ENCODE measurements at regions not wholly inside any gene's neighbourhood (a gene's known extent, or its start where the extent isn't known, plus 50 kb on each side); places are given as distances from the start of the nearest gene placed in this dataset.

- no peaks in the 10 kb centered on the region for H3K27me3 ChIP-seq (ENCODE audit: control insufficient read depth in 1 of 2, insufficient read depth in 2 of 2, low read length in 2 of 2)
- peaks cover 21% of the 10 kb centered on the region for H3K4me1 ChIP-seq (ENCODE audit: insufficient read depth, low read length)
- H3K27ac ChIP-seq (ENCODE audit: low read depth, low read length), result no peak overlapping the region
- H3K9me3 ChIP-seq (ENCODE audit: low read length), result no peaks in the 10 kb centered on the region
- H3K4me3 ChIP-seq (ENCODE audit: low read depth in 1 of 2, low read length in 2 of 2), result no peak overlapping the region
- H3K36me3 ChIP-seq (ENCODE audit: insufficient read depth, low read length), result no peaks in the 10 kb centered on the region
- no peak overlapping the region for H3K9ac ChIP-seq (ENCODE audit: low read length)
Observed at GRCh38 chr15:66849746-66850077, 147.7 kb downstream of the SMAD6 start.

- H3K9ac ChIP-seq (ENCODE audit: low read length), result no peak overlapping the region
- no peaks in the 10 kb centered on the region for H3K36me3 ChIP-seq (ENCODE audit: insufficient read depth, low read length)
- peak overlapping the region; percentile 61 for H3K27ac ChIP-seq (ENCODE audit: low read depth, low read length)
- no peaks in the 10 kb centered on the region for H3K27me3 ChIP-seq (ENCODE audit: control insufficient read depth in 1 of 2, insufficient read depth in 2 of 2, low read length in 2 of 2)
- H3K4me3 ChIP-seq (ENCODE audit: low read depth in 1 of 2, low read length in 2 of 2), result no peak overlapping the region
- H3K4me1 ChIP-seq (ENCODE audit: insufficient read depth, low read length), result peaks cover 21% of the 10 kb centered on the region
- H3K9me3 ChIP-seq (ENCODE audit: low read length), result no peaks in the 10 kb centered on the region
Observed at GRCh38 chr15:66850078-66850991, 148.3 kb downstream of the SMAD6 start.

- Histone ChIP-seq H3K4me1 (ENCODE audit: insufficient read depth, low read length) (peaks cover 17% of the 10 kb centered on the region), H3K9ac (ENCODE audit: low read length) (no peak overlapping the region), H3K27ac (ENCODE audit: low read depth, low read length) (peak overlapping the region; percentile 61), H3K4me3 (ENCODE audit: low read depth in 1 of 2, low read length in 2 of 2) (no peak overlapping the region), H3K27me3 (ENCODE audit: control insufficient read depth in 1 of 2, insufficient read depth in 2 of 2, low read length in 2 of 2) (no peaks in the 10 kb centered on the region), H3K36me3 (ENCODE audit: insufficient read depth, low read length) (no peaks in the 10 kb centered on the region), H3K9me3 (ENCODE audit: low read length) (no peaks in the 10 kb centered on the region)
Observed at GRCh38 chr15:66850996-66851310, 148.9 kb downstream of the SMAD6 start.

GRCh38 chr15:66851311-66852063 is 149.5 kb downstream of the SMAD6 start:
- Histone ChIP-seq H3K36me3 (ENCODE audit: insufficient read depth, low read length) (no peaks in the 10 kb centered on the region), H3K27me3 (ENCODE audit: control insufficient read depth in 1 of 2, insufficient read depth in 2 of 2, low read length in 2 of 2) (no peaks in the 10 kb centered on the region), H3K27ac (ENCODE audit: low read depth, low read length) (no peak overlapping the region), H3K4me1 (ENCODE audit: insufficient read depth, low read length) (peaks cover 16% of the 10 kb centered on the region), H3K9ac (ENCODE audit: low read length) (no peak overlapping the region), H3K4me3 (ENCODE audit: low read depth in 1 of 2, low read length in 2 of 2) (no peak overlapping the region), H3K9me3 (ENCODE audit: low read length) (no peaks in the 10 kb centered on the region)

- no peaks in the 10 kb centered on the region for H3K36me3 ChIP-seq (ENCODE audit: insufficient read depth, low read length)
- no peak overlapping the region for H3K27ac ChIP-seq (ENCODE audit: low read depth, low read length)
- H3K4me1 ChIP-seq (ENCODE audit: insufficient read depth, low read length), result peaks cover 16% of the 10 kb centered on the region
- H3K9me3 ChIP-seq (ENCODE audit: low read length), result no peaks in the 10 kb centered on the region
- no peak overlapping the region for H3K9ac ChIP-seq (ENCODE audit: low read length)
- no peak overlapping the region for H3K4me3 ChIP-seq (ENCODE audit: low read depth in 1 of 2, low read length in 2 of 2)
- H3K27me3 ChIP-seq (ENCODE audit: control insufficient read depth in 1 of 2, insufficient read depth in 2 of 2, low read length in 2 of 2), result no peaks in the 10 kb centered on the region
Observed at GRCh38 chr15:66852064-66852905, 150.2 kb downstream of the SMAD6 start.

GRCh38 chr15:66854012-66854965 is 152.3 kb downstream of the SMAD6 start:
- H3K27me3 ChIP-seq (ENCODE audit: control insufficient read depth in 1 of 2, insufficient read depth in 2 of 2, low read length in 2 of 2), result no peaks in the 10 kb centered on the region
- peaks cover 16% of the 10 kb centered on the region for H3K4me1 ChIP-seq (ENCODE audit: insufficient read depth, low read length)
- H3K36me3 ChIP-seq (ENCODE audit: insufficient read depth, low read length), result no peaks in the 10 kb centered on the region
- H3K9ac ChIP-seq (ENCODE audit: low read length), result no peak overlapping the region
- no peak overlapping the region for H3K4me3 ChIP-seq (ENCODE audit: low read depth in 1 of 2, low read length in 2 of 2)
- no peak overlapping the region for H3K27ac ChIP-seq (ENCODE audit: low read depth, low read length)
- no peaks in the 10 kb centered on the region for H3K9me3 ChIP-seq (ENCODE audit: low read length)

GRCh38 chr15:66855041-66855440 is 153.0 kb downstream of the SMAD6 start:
- H3K4me1 ChIP-seq (ENCODE audit: insufficient read depth, low read length), result peaks cover 16% of the 10 kb centered on the region
- H3K9me3 ChIP-seq (ENCODE audit: low read length), result no peaks in the 10 kb centered on the region
- no peak overlapping the region for H3K4me3 ChIP-seq (ENCODE audit: low read depth in 1 of 2, low read length in 2 of 2)
- H3K27ac ChIP-seq (ENCODE audit: low read depth, low read length), result no peak overlapping the region
- no peaks in the 10 kb centered on the region for H3K27me3 ChIP-seq (ENCODE audit: control insufficient read depth in 1 of 2, insufficient read depth in 2 of 2, low read length in 2 of 2)
- H3K9ac ChIP-seq (ENCODE audit: low read length), result no peak overlapping the region
- no peaks in the 10 kb centered on the region for H3K36me3 ChIP-seq (ENCODE audit: insufficient read depth, low read length)

GRCh38 chr15:66857694-66858093 is 155.7 kb downstream of the SMAD6 start:
- H3K27me3 ChIP-seq (ENCODE audit: control insufficient read depth in 1 of 2, insufficient read depth in 2 of 2, low read length in 2 of 2), result no peaks in the 10 kb centered on the region
- peaks cover 7% of the 10 kb centered on the region for H3K4me1 ChIP-seq (ENCODE audit: insufficient read depth, low read length)
- H3K4me3 ChIP-seq (ENCODE audit: low read depth in 1 of 2, low read length in 2 of 2), result no peak overlapping the region
- no peak overlapping the region for H3K9ac ChIP-seq (ENCODE audit: low read length)
- no peak overlapping the region for H3K27ac ChIP-seq (ENCODE audit: low read depth, low read length)
- H3K9me3 ChIP-seq (ENCODE audit: low read length), result no peaks in the 10 kb centered on the region
- H3K36me3 ChIP-seq (ENCODE audit: insufficient read depth, low read length), result no peaks in the 10 kb centered on the region

- Histone ChIP-seq H3K27ac (ENCODE audit: low read depth, low read length) (no peak overlapping the region), H3K4me3 (ENCODE audit: low read depth in 1 of 2, low read length in 2 of 2) (no peak overlapping the region), H3K9me3 (ENCODE audit: low read length) (no peaks in the 10 kb centered on the region), H3K4me1 (ENCODE audit: insufficient read depth, low read length) (peaks cover 12% of the 10 kb centered on the region), H3K9ac (ENCODE audit: low read length) (no peak overlapping the region), H3K36me3 (ENCODE audit: insufficient read depth, low read length) (no peaks in the 10 kb centered on the region), H3K27me3 (ENCODE audit: control insufficient read depth in 1 of 2, insufficient read depth in 2 of 2, low read length in 2 of 2) (no peaks in the 10 kb centered on the region)
Observed at GRCh38 chr15:66858423-66859207, 156.6 kb downstream of the SMAD6 start.

- Histone ChIP-seq H3K4me3 (ENCODE audit: low read depth in 1 of 2, low read length in 2 of 2) (no peak overlapping the region), H3K9me3 (ENCODE audit: low read length) (no peaks in the 10 kb centered on the region), H3K4me1 (ENCODE audit: insufficient read depth, low read length) (peaks cover 12% of the 10 kb centered on the region), H3K27me3 (ENCODE audit: control insufficient read depth in 1 of 2, insufficient read depth in 2 of 2, low read length in 2 of 2) (no peaks in the 10 kb centered on the region), H3K27ac (ENCODE audit: low read depth, low read length) (no peak overlapping the region), H3K9ac (ENCODE audit: low read length) (no peak overlapping the region), H3K36me3 (ENCODE audit: insufficient read depth, low read length) (no peaks in the 10 kb centered on the region)
Observed at GRCh38 chr15:66859688-66860253, 157.7 kb downstream of the SMAD6 start.
